Testis (tissue), 2 donors: ENCODE measurements at regions not wholly inside any gene's neighbourhood (a gene's known extent, or its start where the extent isn't known, plus 50 kb on each side); places are given as distances from the start of the nearest gene placed in this dataset.

Experiments
- DNase-seq: peaks from one replicate; pipeline ENCODE4 v3.0.0-alpha.2; 2019
- H3K27ac ChIP-seq, 2 donors: fragments of 200-600 bp; sonication (generic); one replicate each; pipeline ENCODE4 v1.5.1; 2019
- H3K27me3 ChIP-seq: fragments of 200-600 bp; sonication (generic); one replicate; pipeline ENCODE4 v1.5.1; 2019
- H3K36me3 ChIP-seq: fragments of 200-600 bp; sonication (generic); one replicate; pipeline ENCODE4 v1.5.1; 2017; ENCODE audit warnings: low read depth; ENCODE audit errors: missing control alignments
- H3K4me1 ChIP-seq: fragments of 200-600 bp; sonication (generic); one replicate; pipeline ENCODE4 v1.5.1; 2019
- H3K4me3 ChIP-seq, 2 donors: fragments of 200-600 bp; sonication (generic); one replicate each; pipeline ENCODE4 v1.5.1; 2017 to 2019
- H3K9me3 ChIP-seq: fragments of 200-600 bp; sonication (generic); one replicate; pipeline ENCODE4 v1.5.1; 2017
- POLR2A ChIP-seq: fragments of 450-650 bp; IDR thresholded peaks from one replicate; pipeline ENCODE4 v1.6.1; 2017; ENCODE audit warnings: antibody characterized with exemption, mild to moderate bottlenecking, moderate library complexity
- WGBS, 2 donors: methylation state at CpG; one replicate each; pipeline ENCODE4 v1.1.5; 2018; 5-methylcytosine and 5-hydroxymethylcytosine counted together
- intact Hi-C: fragments of 100-400 bp; cut with DNase I; formaldehyde crosslinking; loops from one replicate; pipeline ENCODE4 v1.15.1; 2023; ENCODE audit warnings: low total_unique reads
- TF ChIP-seq, protein P1 (sequence below), 3 experiments: fragments of 450-650 bp in 2 of 3; fragments of 200-600 bp in 1 of 3; sonication (generic) in 1 of 3; IDR thresholded peaks; one replicate each; pipeline ENCODE4 v1.5.1; 2016 to 2019; ENCODE audit warnings: antibody characterized with exemption in 3 of 3, mild to moderate bottlenecking in 2 of 3, moderate library complexity in 1 of 3

DNA sequence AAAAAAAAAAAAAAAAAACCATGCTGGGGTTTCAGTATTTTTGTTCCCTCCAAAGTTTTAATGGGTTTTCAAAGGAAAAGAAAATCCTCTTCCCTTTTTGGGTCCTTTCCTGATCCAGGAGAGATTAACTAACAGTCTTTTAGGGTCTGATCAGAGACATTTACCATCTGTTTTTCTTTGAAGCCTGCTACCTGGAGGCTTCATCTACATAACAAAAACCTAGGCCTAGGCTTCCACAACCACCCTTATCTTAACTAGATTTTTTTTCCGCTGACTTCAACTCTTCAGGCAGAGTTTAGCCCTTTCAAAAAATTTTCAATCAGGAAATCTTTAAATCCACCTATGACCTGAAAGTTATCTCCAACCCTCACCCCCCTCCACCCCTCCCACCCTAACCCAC, 154.7 kb downstream of the MBD2 start:
- Histone ChIP-seq H3K4me1 (no peaks in the 10 kb centered on the region), H3K9me3 (no peaks in the 10 kb centered on the region), H3K27ac (no peak overlapping the region), H3K4me3 (no peak overlapping the region), H3K27me3 (no peaks in the 10 kb centered on the region), H3K36me3 (no peaks in the 10 kb centered on the region)
- TF ChIP-seq, protein P1, sequence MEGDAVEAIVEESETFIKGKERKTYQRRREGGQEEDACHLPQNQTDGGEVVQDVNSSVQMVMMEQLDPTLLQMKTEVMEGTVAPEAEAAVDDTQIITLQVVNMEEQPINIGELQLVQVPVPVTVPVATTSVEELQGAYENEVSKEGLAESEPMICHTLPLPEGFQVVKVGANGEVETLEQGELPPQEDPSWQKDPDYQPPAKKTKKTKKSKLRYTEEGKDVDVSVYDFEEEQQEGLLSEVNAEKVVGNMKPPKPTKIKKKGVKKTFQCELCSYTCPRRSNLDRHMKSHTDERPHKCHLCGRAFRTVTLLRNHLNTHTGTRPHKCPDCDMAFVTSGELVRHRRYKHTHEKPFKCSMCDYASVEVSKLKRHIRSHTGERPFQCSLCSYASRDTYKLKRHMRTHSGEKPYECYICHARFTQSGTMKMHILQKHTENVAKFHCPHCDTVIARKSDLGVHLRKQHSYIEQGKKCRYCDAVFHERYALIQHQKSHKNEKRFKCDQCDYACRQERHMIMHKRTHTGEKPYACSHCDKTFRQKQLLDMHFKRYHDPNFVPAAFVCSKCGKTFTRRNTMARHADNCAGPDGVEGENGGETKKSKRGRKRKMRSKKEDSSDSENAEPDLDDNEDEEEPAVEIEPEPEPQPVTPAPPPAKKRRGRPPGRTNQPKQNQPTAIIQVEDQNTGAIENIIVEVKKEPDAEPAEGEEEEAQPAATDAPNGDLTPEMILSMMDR (IDR thresholded peaks at IDR 0.05), result no peak
- TF ChIP-seq POLR2A, result no peak
- intact Hi-C loops, result no loop called here
- DNase-seq, result no peak
- WGBS, 2 donors, result 0 to 100% methylated on average over 1 of the region's 1 CpG

DNA sequence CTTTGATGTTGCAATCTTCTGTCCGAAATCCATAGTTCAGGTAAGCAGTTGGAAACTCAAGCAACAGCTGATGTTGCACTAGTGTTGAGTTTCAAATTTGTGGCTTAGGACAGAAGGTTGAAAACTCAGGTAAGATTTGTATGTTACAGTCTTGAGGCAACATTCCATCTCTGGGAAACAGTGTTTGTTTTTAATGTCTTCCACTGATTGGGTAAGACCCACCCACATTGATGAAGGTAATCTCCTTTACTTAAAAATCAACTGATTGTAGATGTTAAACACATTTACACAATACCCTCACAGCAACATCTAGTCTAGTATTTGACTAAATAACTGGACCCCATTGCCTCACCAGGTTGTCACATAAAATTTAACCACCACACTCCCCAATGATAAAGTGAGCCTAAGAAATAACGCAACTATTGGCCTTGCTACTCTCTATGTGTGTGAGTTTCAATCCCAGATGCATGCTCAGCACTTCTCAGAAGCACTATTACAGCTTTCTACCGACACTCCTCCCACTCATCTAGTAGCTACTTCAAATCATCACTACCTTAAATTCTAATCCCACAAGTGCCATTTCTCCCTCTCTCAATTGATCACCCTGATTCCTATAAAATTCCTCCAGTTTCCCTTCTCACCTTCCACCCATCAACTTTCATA, 164.0 kb downstream of the MBD2 start:
- Histone ChIP-seq H3K36me3 (no peaks in the 10 kb centered on the region), H3K27me3 (no peaks in the 10 kb centered on the region), H3K4me1 (no peaks in the 10 kb centered on the region), H3K4me3 (no peak overlapping the region), H3K9me3 (no peaks in the 10 kb centered on the region), H3K27ac (no peak overlapping the region)
- WGBS, 2 donors, result 89 to 98% methylated on average over 3 of the region's 3 CpGs
- DNase-seq, result no peak
- TF ChIP-seq, protein P1 (IDR thresholded peaks at IDR 0.05), result no peak
- no peak for TF ChIP-seq POLR2A
- intact Hi-C loops, result no loop called here

DNA sequence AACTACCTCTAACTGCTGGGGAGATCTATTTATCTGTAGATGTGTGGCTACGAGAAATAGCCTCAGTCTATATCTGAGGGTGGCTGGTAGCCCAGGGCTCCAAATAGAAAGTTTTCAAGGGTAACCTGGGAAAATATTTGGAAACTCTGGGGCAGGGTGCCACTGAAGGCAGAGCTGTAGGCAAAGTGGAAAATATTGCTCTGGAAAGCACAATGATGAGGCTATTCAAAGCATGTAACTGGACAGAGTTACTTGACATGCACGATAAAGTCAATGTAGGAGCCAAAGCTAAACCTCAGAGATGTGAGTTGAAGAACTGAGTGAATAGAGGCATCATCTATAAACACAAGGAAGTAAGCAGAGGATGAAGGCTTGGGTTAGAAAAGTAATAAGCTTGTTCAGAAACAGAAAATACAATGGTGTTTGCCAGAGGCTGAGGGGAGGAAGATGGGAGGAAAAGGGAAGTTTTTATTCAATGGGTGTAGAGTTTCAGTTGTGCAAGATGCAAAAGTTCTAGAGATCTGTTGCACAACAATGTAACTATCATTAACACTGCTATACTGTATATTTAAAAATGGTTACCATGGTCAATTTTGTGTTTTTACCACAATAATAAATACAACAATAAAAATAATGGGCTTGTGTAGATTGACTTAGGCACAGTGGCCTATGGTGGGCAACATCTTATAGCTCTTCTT, 171.6 kb downstream of the MBD2 start:
- DNase-seq, result no peak
- Histone ChIP-seq H3K27ac (no peak overlapping the region), H3K27me3 (no peaks in the 10 kb centered on the region), H3K36me3 (no peaks in the 10 kb centered on the region), H3K4me1 (peaks cover 5% of the 10 kb centered on the region), H3K9me3 (no peaks in the 10 kb centered on the region), H3K4me3 (no peak overlapping the region)
- intact Hi-C loops, result no loop called here
- TF ChIP-seq, protein P1 (IDR thresholded peaks at IDR 0.05), result no peak
- TF ChIP-seq POLR2A, result no peak
- WGBS, 2 donors, result 89 to 91% methylated on average over 2 of the region's 2 CpGs

DNA sequence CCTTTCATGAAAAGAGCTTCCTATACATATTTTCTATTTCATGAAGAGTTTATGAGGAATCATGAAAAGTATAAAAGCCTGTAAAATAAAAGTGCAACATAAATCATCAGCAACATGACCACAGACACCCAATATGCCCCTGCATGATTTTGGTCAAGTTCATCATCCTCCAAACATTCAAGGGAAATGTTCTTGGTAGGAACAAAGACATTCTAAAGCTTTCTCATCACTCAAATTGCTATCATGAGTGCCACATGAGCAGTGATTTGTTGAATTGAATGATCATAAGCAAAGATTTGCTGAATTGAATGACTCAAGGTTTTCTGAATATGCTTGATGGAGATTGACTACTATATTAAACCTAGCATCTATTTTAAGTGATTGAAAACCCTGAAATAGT, 172.2 kb downstream of the MBD2 start:
- TF ChIP-seq, protein P1 (IDR thresholded peaks at IDR 0.05), result no peak
- TF ChIP-seq POLR2A, result no peak
- no peaks in the 10 kb centered on the region for H3K27me3 ChIP-seq

More for the DNA sequence above, 172.2 kb downstream of the MBD2 start:
- Histone ChIP-seq H3K27ac (no peak overlapping the region), H3K4me3 (no peak overlapping the region), H3K36me3 (no peaks in the 10 kb centered on the region), H3K4me1 (peaks cover 5% of the 10 kb centered on the region), H3K9me3 (no peaks in the 10 kb centered on the region)
- DNase-seq, result no peak
- intact Hi-C loops, result no loop called here
